ENCODE measurements at regions not wholly inside any gene's neighbourhood (a gene's known extent, or its start where the extent isn't known, plus 50 kb on each side); places are given as distances from the start of the nearest gene placed in this dataset.
"Not testable (repeated sequence)": the region's sequence is repeated elsewhere in the genome, so short reads cannot be mapped to it uniquely, and the experiment has no call there.

DNA sequence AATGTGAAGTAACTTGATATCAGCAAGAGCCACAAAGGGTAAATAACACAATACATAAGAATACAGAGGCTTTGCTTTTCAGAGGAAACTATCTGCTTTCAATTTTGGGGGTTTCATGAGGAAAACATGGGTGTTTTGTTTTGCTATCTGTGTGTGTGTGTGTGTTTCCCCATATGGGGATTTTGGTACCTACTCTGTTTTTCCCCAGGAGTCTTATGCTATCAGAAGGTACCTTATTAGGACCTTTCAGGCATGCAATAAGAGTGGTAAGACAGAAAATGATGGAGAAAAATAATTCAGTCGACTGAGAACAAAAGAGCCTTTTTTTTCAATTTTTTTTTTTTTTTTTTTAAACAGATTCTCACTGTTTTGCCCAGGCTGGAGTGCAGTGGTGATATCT, 87.5 kb downstream of the HSFY2 start:
- TF ChIP-seq, protein P1, sequence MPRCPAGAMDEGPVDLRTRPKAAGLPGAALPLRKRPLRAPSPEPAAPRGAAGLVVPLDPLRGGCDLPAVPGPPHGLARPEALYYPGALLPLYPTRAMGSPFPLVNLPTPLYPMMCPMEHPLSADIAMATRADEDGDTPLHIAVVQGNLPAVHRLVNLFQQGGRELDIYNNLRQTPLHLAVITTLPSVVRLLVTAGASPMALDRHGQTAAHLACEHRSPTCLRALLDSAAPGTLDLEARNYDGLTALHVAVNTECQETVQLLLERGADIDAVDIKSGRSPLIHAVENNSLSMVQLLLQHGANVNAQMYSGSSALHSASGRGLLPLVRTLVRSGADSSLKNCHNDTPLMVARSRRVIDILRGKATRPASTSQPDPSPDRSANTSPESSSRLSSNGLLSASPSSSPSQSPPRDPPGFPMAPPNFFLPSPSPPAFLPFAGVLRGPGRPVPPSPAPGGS (IDR thresholded peaks at IDR 0.05): not testable (repeated sequence)
- TF ChIP-seq, protein P2, sequence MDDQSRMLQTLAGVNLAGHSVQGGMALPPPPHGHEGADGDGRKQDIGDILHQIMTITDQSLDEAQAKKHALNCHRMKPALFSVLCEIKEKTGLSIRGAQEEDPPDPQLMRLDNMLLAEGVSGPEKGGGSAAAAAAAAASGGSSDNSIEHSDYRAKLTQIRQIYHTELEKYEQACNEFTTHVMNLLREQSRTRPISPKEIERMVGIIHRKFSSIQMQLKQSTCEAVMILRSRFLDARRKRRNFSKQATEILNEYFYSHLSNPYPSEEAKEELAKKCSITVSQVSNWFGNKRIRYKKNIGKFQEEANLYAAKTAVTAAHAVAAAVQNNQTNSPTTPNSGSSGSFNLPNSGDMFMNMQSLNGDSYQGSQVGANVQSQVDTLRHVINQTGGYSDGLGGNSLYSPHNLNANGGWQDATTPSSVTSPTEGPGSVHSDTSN (IDR thresholded peaks at IDR 0.05): not testable (repeated sequence)
- TF ChIP-seq, protein P3, sequence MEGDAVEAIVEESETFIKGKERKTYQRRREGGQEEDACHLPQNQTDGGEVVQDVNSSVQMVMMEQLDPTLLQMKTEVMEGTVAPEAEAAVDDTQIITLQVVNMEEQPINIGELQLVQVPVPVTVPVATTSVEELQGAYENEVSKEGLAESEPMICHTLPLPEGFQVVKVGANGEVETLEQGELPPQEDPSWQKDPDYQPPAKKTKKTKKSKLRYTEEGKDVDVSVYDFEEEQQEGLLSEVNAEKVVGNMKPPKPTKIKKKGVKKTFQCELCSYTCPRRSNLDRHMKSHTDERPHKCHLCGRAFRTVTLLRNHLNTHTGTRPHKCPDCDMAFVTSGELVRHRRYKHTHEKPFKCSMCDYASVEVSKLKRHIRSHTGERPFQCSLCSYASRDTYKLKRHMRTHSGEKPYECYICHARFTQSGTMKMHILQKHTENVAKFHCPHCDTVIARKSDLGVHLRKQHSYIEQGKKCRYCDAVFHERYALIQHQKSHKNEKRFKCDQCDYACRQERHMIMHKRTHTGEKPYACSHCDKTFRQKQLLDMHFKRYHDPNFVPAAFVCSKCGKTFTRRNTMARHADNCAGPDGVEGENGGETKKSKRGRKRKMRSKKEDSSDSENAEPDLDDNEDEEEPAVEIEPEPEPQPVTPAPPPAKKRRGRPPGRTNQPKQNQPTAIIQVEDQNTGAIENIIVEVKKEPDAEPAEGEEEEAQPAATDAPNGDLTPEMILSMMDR (IDR thresholded peaks at IDR 0.05): not testable (repeated sequence)
- TF ChIP-seq CHD2 (IDR thresholded peaks at IDR 0.05; ENCODE audit: low read length, partially characterized antibody); POLR2A (IDR thresholded peaks at IDR 0.05; ENCODE audit: low read length); RNF2 (IDR thresholded peaks at IDR 0.05; ENCODE audit: borderline replicate concordance, low read depth); EHF (CRISPR knock-in tag; IDR thresholded peaks at IDR 0.05); EHMT2 (IDR thresholded peaks at IDR 0.05; ENCODE audit: low read depth); RCOR1 (IDR thresholded peaks at IDR 0.05; ENCODE audit: low read depth, low read length); HOXB5 (CRISPR knock-in tag; IDR thresholded peaks at IDR 0.05): not testable (repeated sequence)
- TF ChIP-seq, protein P4, sequence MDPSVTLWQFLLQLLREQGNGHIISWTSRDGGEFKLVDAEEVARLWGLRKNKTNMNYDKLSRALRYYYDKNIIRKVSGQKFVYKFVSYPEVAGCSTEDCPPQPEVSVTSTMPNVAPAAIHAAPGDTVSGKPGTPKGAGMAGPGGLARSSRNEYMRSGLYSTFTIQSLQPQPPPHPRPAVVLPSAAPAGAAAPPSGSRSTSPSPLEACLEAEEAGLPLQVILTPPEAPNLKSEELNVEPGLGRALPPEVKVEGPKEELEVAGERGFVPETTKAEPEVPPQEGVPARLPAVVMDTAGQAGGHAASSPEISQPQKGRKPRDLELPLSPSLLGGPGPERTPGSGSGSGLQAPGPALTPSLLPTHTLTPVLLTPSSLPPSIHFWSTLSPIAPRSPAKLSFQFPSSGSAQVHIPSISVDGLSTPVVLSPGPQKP (IDR thresholded peaks at IDR 0.05; ENCODE audit: low read depth, low read length): not testable (repeated sequence)
- TF ChIP-seq, protein P5, sequence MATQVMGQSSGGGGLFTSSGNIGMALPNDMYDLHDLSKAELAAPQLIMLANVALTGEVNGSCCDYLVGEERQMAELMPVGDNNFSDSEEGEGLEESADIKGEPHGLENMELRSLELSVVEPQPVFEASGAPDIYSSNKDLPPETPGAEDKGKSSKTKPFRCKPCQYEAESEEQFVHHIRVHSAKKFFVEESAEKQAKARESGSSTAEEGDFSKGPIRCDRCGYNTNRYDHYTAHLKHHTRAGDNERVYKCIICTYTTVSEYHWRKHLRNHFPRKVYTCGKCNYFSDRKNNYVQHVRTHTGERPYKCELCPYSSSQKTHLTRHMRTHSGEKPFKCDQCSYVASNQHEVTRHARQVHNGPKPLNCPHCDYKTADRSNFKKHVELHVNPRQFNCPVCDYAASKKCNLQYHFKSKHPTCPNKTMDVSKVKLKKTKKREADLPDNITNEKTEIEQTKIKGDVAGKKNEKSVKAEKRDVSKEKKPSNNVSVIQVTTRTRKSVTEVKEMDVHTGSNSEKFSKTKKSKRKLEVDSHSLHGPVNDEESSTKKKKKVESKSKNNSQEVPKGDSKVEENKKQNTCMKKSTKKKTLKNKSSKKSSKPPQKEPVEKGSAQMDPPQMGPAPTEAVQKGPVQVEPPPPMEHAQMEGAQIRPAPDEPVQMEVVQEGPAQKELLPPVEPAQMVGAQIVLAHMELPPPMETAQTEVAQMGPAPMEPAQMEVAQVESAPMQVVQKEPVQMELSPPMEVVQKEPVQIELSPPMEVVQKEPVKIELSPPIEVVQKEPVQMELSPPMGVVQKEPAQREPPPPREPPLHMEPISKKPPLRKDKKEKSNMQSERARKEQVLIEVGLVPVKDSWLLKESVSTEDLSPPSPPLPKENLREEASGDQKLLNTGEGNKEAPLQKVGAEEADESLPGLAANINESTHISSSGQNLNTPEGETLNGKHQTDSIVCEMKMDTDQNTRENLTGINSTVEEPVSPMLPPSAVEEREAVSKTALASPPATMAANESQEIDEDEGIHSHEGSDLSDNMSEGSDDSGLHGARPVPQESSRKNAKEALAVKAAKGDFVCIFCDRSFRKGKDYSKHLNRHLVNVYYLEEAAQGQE (IDR thresholded peaks at IDR 0.05): not testable (repeated sequence)
